ENCODE measurements at regions not wholly inside any gene's neighbourhood (a gene's known extent, or its start where the extent isn't known, plus 50 kb on each side); places are given as distances from the start of the nearest gene placed in this dataset.

DNA sequence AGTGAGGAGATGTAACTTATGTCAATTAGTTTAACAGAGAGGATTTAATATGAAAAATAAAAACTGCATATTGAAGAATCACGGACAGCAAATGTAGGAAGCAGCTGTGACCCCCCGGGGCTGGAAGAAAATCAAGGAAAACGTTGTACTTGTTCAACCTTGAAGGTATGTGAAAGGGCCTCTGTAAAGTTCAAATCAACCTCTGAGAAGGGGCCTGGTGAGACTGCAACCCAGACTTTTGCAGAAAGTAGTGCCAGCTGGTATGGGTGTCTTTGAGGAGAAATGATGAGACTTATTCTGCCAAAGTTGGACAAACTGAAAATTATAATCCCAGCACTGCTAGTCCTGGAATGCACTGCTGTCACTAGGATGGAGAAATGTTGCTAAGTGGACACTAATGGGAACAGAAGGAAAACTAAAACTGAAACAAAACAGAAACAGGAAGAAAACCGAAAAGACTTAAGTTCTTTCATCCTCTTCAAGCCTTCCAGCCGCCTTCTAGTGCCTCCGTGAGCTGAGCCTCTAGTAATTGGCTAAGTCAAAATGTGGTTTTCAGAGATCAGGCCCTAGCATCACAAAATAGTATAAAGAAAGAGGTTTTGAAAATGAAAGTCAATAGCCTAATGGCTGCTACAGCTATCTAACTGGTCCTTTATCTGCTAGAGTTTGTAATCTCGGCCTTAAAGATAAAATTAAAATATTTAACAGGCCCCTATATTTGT lies 253.7 kb upstream of the SORCS1 start:
- Histone ChIP-seq H3K4me1 (peaks cover 9% of the 10 kb centered on the region; the same call in 1 of the 2 replicates), H3K4me3 (no peak overlapping the region), H3K4me2 (peak overlapping the region; percentile 44), H4K20me1 (no peaks in the 10 kb centered on the region), H3K36me3 (no peaks in the 10 kb centered on the region), H3K9me3 (no peaks in the 10 kb centered on the region), H3K9ac (no peak overlapping the region), H3K27me3 (no peaks in the 10 kb centered on the region), H3K27ac (no peak overlapping the region)
- no peak for TF ChIP-seq Cebpa-rat (IDR thresholded peaks at IDR 0.05)

DNA sequence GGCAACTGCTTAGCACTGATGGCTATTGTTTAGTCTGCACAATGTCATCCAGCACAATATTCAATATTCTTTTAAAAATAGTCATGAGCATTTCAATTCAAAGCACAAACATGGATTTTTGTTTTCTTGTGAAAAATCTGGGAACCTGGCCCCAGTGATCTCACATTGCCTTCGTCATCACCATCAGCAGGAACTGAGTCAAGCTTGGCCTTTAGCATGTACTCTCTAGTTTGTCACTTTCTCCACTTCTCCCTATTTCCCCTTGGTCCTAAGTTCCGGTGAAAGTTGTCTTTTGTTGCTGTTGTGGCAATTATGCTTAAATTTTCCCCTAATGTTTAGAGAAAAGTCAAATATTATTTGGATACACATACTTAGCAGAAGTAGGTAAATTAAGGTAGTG lies 252.9 kb upstream of the SORCS1 start:
- Histone ChIP-seq H3K9me3 (no peaks in the 10 kb centered on the region), H3K36me3 (no peaks in the 10 kb centered on the region), H4K20me1 (no peaks in the 10 kb centered on the region), H3K9ac (no peak overlapping the region), H3K4me2 (no peak overlapping the region), H3K27ac (no peak overlapping the region), H3K4me1 (peaks cover 9% of the 10 kb centered on the region; the same call in 1 of the 2 replicates), H3K27me3 (no peaks in the 10 kb centered on the region), H3K4me3 (no peak overlapping the region)
- TF ChIP-seq Cebpa-rat (IDR thresholded peaks at IDR 0.05) = no peak

DNA sequence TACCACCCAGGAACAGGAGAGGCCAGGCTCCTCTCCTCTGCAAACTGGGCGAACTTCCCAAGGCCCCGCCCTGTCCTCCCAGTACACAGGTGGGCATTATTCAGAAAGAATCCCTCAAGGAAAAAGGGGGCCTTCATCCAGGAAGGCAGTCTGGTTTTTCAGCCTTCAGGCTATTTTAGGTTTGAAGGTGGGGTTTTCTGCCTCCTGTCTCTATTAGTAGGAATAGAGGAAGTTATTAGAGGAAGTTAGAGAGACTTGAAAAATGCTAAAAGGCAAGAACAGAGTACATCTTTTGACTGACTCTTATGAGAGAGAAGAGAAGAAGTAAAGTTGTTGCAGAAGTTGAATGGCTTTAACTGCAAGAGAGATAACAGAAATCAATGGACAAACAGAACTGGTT lies 250.9 kb upstream of the SORCS1 start:
- Histone ChIP-seq H3K4me1 (peaks cover 9% of the 10 kb centered on the region; the same call in 1 of the 2 replicates), H4K20me1 (no peaks in the 10 kb centered on the region), H3K27me3 (no peaks in the 10 kb centered on the region), H3K9me3 (no peaks in the 10 kb centered on the region), H3K4me3 (no peak overlapping the region), H3K9ac (no peak overlapping the region), H3K27ac (no peak overlapping the region), H3K36me3 (no peaks in the 10 kb centered on the region), H3K4me2 (no peak overlapping the region)
- TF ChIP-seq Cebpa-rat (IDR thresholded peaks at IDR 0.05) = no peak

DNA sequence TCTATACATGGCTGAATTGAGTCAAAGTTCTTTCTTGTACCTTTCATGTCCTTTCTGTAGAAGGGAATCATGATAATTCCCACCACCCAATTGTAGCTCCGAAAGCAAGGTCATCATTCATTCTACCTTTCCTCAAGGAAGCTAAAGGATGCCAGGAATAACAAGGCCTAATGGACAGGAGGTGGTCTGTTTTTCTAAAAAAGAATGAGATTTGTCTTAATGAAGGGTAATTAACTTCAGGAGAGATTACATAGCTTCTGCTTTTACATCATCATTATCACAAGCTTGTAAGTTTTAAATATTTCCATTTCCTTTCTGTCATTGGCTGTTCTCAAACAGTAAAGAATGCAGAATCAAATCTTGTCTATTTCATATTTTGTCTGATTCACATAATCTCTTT lies 249.5 kb upstream of the SORCS1 start:
- H3K27ac ChIP-seq = no peak overlapping the region
- H3K27me3 ChIP-seq = no peaks in the 10 kb centered on the region
- H3K4me3 ChIP-seq = no peak overlapping the region
- no peaks in the 10 kb centered on the region for H3K36me3 ChIP-seq
- no peaks in the 10 kb centered on the region for H4K20me1 ChIP-seq
- no peaks in the 10 kb centered on the region for H3K9me3 ChIP-seq
- no peak for TF ChIP-seq Cebpa-rat (IDR thresholded peaks at IDR 0.05)
- no peak overlapping the region for H3K4me2 ChIP-seq
- peaks cover 9% of the 10 kb centered on the region; the same call in 1 of the 2 replicates for H3K4me1 ChIP-seq
- H3K9ac ChIP-seq = no peak overlapping the region

DNA sequence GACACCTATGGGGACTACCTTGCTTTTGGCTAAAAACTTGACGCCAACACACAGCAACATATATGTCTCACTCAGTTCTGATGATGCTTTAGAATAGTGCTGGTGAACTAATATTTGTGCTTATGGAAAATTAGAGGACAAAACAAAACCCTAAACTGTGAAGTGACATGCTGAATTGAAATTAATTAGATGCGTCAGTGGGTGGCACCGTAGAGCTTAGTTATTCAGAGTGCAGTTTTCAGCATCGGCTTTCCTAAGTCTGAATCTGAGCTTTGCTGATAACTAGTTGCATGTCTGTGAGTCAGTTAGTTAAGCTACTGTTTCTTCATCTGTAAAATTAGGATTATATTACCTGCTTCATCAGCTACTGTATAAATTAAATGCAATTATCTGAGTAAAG lies 245.0 kb upstream of the SORCS1 start:
- Histone ChIP-seq H3K27me3 (no peaks in the 10 kb centered on the region), H3K9me3 (no peaks in the 10 kb centered on the region), H3K27ac (no peak overlapping the region), H3K4me1 (no peaks in the 10 kb centered on the region), H3K4me3 (no peak overlapping the region), H4K20me1 (no peaks in the 10 kb centered on the region), H3K36me3 (no peaks in the 10 kb centered on the region), H3K4me2 (no peak overlapping the region), H3K9ac (no peak overlapping the region)
- no peak for TF ChIP-seq Cebpa-rat (IDR thresholded peaks at IDR 0.05)

DNA sequence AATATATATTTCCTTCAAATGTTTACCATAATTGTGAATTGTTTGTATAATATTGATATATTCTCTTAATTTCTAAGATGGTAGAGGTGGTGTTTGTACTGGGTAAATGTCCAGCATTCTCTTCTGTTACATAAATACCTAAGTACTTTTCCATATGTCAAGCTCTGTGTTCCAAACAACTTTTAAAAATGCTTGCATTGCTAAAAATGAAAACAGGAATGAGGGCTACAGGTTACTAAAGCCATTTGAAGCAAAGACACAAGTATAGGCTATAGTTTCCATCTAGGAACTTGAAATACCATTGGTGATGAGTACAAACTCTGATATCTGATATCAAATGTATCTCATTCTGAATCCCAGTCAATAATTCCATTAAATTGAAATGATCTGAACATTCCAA lies 233.6 kb upstream of the SORCS1 start:
- Histone ChIP-seq H3K4me1 (no peaks in the 10 kb centered on the region), H3K4me3 (no peak overlapping the region)

DNA sequence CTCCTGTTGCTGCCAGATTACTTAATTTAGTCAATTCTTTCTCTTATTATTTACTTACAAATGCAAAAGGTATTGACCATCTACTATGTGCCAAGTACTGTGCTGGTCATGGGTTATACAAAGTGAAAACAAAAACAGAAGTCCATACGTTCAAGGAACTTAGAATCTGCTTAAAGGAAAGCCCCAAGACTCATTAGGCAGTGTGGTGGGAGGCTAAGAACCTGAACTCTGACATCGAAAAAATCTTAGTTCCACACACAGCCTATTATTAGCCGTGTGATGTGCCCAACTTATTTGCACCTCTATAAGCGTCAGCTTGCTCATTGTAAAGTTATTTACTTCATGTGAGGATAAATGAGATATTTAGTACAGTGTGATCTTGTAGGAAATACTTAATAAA lies 227.4 kb upstream of the SORCS1 start:
- TF ChIP-seq Cebpa-rat (IDR thresholded peaks at IDR 0.05) = no peak
- Histone ChIP-seq H3K9me3 (no peaks in the 10 kb centered on the region), H3K9ac (no peak overlapping the region), H4K20me1 (no peaks in the 10 kb centered on the region), H3K36me3 (no peaks in the 10 kb centered on the region), H3K27ac (no peak overlapping the region), H3K27me3 (no peaks in the 10 kb centered on the region), H3K4me2 (no peak overlapping the region), H3K4me3 (no peak overlapping the region), H3K4me1 (no peaks in the 10 kb centered on the region)

More for the DNA sequence above, 233.6 kb upstream of the SORCS1 start:
- Histone ChIP-seq H3K27me3 (no peaks in the 10 kb centered on the region), H3K36me3 (no peaks in the 10 kb centered on the region), H4K20me1 (no peaks in the 10 kb centered on the region), H3K9ac (no peak overlapping the region), H3K27ac (no peak overlapping the region), H3K4me2 (no peak overlapping the region), H3K9me3 (no peaks in the 10 kb centered on the region)
- no peak for TF ChIP-seq Cebpa-rat (IDR thresholded peaks at IDR 0.05)

DNA sequence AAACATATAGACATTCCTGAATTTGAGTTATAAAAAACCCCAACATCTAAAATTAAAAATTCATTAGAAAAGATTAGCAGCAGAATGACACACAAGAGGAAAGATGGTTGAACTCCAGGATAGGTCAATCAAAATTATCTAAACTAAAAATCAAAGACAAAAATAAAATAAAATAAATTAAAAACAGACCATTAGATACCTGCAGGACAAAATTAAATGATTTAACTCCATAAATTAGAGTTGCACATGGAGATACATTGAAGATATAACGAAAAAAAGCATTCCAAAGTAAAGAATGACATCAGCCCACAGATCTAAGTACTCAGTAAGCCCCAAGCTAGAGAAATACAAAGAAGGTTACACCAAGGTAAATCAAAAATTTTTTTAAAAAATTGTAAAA lies 226.1 kb upstream of the SORCS1 start:
- Histone ChIP-seq H3K9ac (no peak overlapping the region), H3K27me3 (no peaks in the 10 kb centered on the region), H3K4me1 (no peaks in the 10 kb centered on the region), H3K9me3 (no peaks in the 10 kb centered on the region), H3K4me2 (no peak overlapping the region), H3K4me3 (no peak overlapping the region), H3K27ac (no peak overlapping the region), H3K36me3 (no peaks in the 10 kb centered on the region), H4K20me1 (no peaks in the 10 kb centered on the region)
- no peak for TF ChIP-seq Cebpa-rat (IDR thresholded peaks at IDR 0.05)

DNA sequence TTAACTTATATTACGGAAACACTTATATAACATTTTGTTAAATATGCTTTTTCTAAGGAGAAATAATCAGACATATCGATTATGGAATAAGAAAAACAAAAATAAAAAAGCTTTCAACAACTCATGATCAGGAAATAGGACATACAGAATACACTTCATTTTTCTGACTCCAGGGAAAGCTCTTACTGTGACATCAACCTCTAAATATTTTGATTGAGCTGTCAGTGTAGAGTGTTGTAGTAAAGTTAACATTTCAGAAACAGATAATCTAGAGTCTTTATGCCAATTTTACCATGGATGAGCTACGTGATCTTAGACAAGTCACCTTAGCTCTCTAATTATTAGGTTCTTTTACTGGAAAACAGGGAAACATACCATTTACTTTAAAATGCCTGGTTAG lies 218.9 kb upstream of the SORCS1 start:
- H3K4me1 ChIP-seq = no peaks in the 10 kb centered on the region
- no peak overlapping the region for H3K9ac ChIP-seq
- H3K9me3 ChIP-seq = no peaks in the 10 kb centered on the region
- no peak for TF ChIP-seq Cebpa-rat (IDR thresholded peaks at IDR 0.05)
- H3K4me3 ChIP-seq = no peak overlapping the region
- no peaks in the 10 kb centered on the region for H3K36me3 ChIP-seq
- H3K27ac ChIP-seq = no peak overlapping the region
- H3K27me3 ChIP-seq = no peaks in the 10 kb centered on the region
- no peaks in the 10 kb centered on the region for H4K20me1 ChIP-seq
- no peak overlapping the region for H3K4me2 ChIP-seq

DNA sequence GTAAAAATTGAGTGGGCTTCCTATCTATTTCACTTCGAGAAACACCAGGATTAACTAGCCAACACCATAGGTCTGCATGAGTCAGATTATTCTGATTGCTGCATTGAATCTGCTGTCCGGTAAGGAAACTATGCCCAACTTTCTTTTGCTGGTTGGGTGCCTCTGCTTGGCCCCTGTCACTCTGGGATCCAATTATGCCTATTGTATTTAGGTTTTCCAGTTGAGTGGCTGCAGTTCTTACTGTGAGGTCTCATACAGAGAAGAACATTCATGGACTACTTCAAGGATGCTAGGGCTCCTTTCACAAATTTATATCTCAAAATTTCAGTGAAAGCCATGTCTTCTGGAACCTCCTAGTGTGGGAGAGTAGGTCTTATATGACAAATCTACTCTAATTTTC lies 215.1 kb upstream of the SORCS1 start:
- TF ChIP-seq Cebpa-rat (IDR thresholded peaks at IDR 0.05) = no peak
- no peak overlapping the region for H3K4me3 ChIP-seq
- no peak overlapping the region for H3K27ac ChIP-seq
- no peaks in the 10 kb centered on the region for H4K20me1 ChIP-seq
- H3K36me3 ChIP-seq = no peaks in the 10 kb centered on the region
- H3K9me3 ChIP-seq = no peaks in the 10 kb centered on the region
- no peak overlapping the region for H3K4me2 ChIP-seq
- H3K4me1 ChIP-seq = no peaks in the 10 kb centered on the region
- H3K9ac ChIP-seq = no peak overlapping the region
- no peaks in the 10 kb centered on the region for H3K27me3 ChIP-seq

DNA sequence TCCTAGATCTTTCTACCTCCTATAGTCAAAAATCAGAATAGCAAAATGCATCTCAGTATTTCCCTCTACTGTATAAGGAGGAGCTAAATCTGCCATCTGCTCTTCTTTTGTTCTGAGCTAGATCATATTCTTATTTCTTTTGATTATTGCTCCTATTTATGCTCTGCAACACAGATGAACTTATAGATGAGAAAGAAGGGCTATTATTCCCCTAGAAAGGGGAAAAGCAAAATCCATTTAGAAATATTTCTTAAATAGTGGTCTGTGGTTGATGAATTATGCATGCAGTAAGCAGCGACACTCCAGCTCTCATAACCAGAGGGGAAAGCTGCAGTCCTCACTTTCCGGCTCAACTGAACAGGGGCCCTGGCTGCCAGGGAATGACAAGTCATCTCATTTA lies 207.3 kb upstream of the SORCS1 start:
- no peaks in the 10 kb centered on the region for H4K20me1 ChIP-seq
- H3K4me1 ChIP-seq = no peaks in the 10 kb centered on the region
- H3K36me3 ChIP-seq = no peaks in the 10 kb centered on the region
- H3K9me3 ChIP-seq = no peaks in the 10 kb centered on the region
- H3K4me2 ChIP-seq = no peak overlapping the region
- no peak overlapping the region for H3K27ac ChIP-seq
- no peak for TF ChIP-seq Cebpa-rat (IDR thresholded peaks at IDR 0.05)
- no peaks in the 10 kb centered on the region for H3K27me3 ChIP-seq
- H3K4me3 ChIP-seq = no peak overlapping the region
- H3K9ac ChIP-seq = no peak overlapping the region
